Omental fat pad (tissue), 3 donors: ENCODE measurements at regions not wholly inside any gene's neighbourhood (a gene's known extent, or its start where the extent isn't known, plus 50 kb on each side); places are given as distances from the start of the nearest gene placed in this dataset.

Source experiments
- ATAC-seq: fragments of 150-250 bp; one replicate; pipeline ENCODE4 v1.9.1; 2016; ENCODE audit warnings: mild to moderate bottlenecking, moderate library complexity; ENCODE audit not compliant: low FRiP score
- DNase-seq: peaks from one replicate; pipeline ENCODE4 v3.0.0-alpha.2; 2019; ENCODE audit warnings: low spot score
- CTCF ChIP-seq, 3 donors: fragments of 450-650 bp; IDR thresholded peaks; one replicate each; pipeline ENCODE4 v1.5.1; 2016 to 2017; ENCODE audit warnings: antibody characterized with exemption in 3 of 3, mild to moderate bottlenecking in 3 of 3, moderate library complexity in 2 of 3

DNA sequence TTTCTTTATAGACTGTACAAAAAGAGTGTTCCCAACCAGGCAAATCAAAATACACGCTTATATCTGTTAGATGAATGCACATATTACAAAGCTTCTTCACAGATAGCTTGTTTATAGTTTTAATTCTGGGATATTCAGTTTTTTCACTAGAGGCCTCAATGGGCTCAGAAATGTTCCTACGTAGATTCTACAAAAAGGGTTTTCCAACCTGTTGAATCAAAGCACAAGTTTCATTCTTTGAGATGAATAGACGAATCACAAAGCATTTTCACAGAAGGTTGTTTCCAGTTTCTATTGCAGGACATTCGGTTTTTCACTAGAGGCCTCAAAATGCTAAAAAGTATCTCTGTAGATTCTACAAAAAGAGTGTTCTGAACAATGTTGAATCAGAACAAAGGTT is 1490.3 kb downstream of the UQCRFS1 start:
- no peak for TF ChIP-seq CTCF (IDR thresholded peaks at IDR 0.05)
- DNase-seq (no peak), ATAC-seq (no peak)

- no peak for ATAC-seq
- TF ChIP-seq CTCF (IDR thresholded peaks at IDR 0.05) = no peak
- DNase-seq = no peak
These were observed 1492.8 kb downstream of the UQCRFS1 start for GRCh38 chr19:27720155-27720554.

- DNase-seq (no peak), ATAC-seq (no peak)
- no peak for TF ChIP-seq CTCF (IDR thresholded peaks at IDR 0.05)
These were observed 1493.9 kb downstream of the UQCRFS1 start for GRCh38 chr19:27719034-27719433.

DNA sequence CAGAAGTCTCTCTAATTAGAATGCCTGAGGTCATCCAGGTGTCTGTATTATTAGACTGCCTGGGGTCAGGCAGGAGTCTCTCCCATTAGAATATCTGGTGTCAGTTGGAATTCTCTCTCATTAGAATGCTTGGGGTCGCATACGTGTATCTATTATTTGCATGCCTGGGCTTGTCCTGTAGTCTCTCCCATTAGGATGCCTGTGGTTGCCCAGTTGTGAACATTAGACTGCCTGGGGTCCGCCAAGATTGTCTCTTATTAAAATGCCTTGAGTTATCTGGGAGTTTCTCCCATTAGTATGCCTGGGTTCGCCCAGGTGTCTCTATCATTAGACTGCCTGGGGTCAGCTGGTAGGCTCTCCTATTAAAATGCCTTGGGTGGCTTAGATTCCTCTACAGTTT is 1494.7 kb downstream of the UQCRFS1 start:
- ATAC-seq (no peak), DNase-seq (no peak)
- no peak for TF ChIP-seq CTCF (IDR thresholded peaks at IDR 0.05)

- DNase-seq (no peak), ATAC-seq (no peak)
- no peak for TF ChIP-seq CTCF (IDR thresholded peaks at IDR 0.05)
These were observed 1495.1 kb downstream of the UQCRFS1 start for GRCh38 chr19:27717825-27718224.

DNA sequence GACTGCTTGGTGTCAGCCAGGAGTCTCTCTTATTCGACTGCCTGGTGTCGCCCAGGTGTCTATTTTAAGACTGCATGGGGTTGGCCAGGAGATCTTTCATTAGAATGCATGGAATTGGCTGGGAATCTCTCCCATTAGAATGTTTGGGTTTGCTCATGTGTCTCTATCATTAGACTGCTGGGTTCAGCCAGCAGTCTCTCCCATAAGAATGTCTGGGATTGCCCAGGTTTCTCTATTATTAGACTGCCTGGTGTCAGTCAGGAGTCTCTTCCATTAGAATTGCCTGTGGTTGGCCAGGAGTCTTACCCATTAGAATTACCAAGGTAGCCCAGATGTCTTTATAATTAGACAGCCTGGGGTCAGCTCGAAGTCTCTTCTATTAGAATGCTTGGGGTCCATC is 1496.0 kb downstream of the UQCRFS1 start:
- no peak for ATAC-seq
- no peak for DNase-seq
- no peak for TF ChIP-seq CTCF (IDR thresholded peaks at IDR 0.05)

DNA sequence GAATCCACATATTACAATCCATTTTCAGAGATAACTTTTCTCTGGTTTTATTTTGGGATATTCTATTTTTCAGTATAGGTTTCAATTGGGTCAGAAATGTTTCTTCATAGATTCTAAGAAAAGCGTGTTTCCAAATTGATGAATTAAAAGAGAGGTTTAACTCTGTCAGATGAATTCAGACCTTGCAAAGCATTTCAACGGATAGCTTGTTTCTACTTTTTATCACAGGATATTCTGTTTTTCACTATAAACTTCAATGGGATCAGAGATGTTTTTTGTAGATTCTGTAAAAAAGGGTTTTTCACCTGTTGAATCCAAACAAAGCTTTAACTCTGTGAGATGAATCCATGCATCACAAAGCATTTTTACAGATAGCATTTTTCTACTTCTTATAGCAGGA is 1498.1 kb downstream of the UQCRFS1 start:
- ATAC-seq = no peak
- TF ChIP-seq CTCF (IDR thresholded peaks at IDR 0.05) = no peak

More for the DNA sequence above, 1498.1 kb downstream of the UQCRFS1 start:
- no peak for DNase-seq
